ENCODE measurements at regions not wholly inside any gene's neighbourhood (a gene's known extent, or its start where the extent isn't known, plus 50 kb on each side); places are given as distances from the start of the nearest gene placed in this dataset.

DNA sequence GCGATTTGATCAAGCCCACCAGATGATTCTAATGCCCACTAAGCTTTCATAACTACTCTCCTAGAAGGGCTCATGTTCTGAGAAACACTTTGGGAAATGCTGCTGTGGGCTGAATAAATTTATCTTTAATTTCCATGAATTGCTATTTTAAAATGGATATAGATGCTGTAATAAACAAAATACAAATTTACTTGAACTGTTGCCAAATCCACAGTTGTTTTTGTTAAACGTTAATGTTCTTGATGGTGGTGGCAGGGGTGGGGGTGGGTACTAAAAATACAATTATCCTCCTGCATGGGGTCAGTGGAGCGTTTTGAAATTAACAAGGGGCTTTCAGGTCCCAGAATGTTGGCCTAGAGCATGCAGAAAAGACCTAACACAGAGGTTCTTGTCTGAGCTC lies 244.7 kb upstream of the POU3F1 start:
- TF ChIP-seq, protein P1, sequence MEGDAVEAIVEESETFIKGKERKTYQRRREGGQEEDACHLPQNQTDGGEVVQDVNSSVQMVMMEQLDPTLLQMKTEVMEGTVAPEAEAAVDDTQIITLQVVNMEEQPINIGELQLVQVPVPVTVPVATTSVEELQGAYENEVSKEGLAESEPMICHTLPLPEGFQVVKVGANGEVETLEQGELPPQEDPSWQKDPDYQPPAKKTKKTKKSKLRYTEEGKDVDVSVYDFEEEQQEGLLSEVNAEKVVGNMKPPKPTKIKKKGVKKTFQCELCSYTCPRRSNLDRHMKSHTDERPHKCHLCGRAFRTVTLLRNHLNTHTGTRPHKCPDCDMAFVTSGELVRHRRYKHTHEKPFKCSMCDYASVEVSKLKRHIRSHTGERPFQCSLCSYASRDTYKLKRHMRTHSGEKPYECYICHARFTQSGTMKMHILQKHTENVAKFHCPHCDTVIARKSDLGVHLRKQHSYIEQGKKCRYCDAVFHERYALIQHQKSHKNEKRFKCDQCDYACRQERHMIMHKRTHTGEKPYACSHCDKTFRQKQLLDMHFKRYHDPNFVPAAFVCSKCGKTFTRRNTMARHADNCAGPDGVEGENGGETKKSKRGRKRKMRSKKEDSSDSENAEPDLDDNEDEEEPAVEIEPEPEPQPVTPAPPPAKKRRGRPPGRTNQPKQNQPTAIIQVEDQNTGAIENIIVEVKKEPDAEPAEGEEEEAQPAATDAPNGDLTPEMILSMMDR (IDR thresholded peaks at IDR 0.05): no peak
- ATAC-seq (ENCODE audit: insufficient number of reproducible peaks, low FRiP score, low read depth) (no peak), DNase-seq (ENCODE audit: low spot score) (no peak)

DNA sequence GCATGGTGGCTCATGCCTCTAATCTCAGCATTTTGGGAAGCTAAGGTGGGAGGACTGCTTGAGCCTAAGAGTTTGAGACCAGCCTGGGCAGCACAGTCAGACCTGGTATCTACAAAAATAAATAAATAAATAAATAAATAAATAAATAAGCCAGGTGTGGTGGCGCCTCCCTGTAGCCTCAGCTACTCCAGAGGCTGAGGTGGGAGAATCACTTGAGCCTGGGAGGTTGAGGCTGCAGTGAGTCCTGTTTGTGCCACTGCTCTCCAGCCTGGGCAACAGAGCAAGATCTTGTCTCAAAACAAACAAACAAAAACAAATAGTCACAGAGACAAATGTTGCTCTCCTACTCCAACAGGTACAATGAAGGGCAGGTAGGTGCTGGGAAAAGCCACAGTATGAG lies 242.4 kb upstream of the POU3F1 start:
- Histone ChIP-seq H3K4me1 (ENCODE audit: control insufficient read depth in 1 of 2, low read depth in 2 of 2) (no peaks in the 10 kb centered on the region), H3K36me3 (no peaks in the 10 kb centered on the region), H3K9me3 (no peaks in the 10 kb centered on the region), H3K4me3 (no peak overlapping the region), H3K27ac (no peak overlapping the region), H3K27me3 (replicated peaks; ENCODE audit: insufficient read depth) (no peaks in the 10 kb centered on the region)
- no peak for DNase-seq (ENCODE audit: low spot score)
- TF ChIP-seq, protein P1 (IDR thresholded peaks at IDR 0.05): no peak
- ATAC-seq (ENCODE audit: insufficient number of reproducible peaks, low FRiP score, low read depth): no peak

More for the DNA sequence above, 244.7 kb upstream of the POU3F1 start:
- H3K9me3 ChIP-seq: no peaks in the 10 kb centered on the region
- no peaks in the 10 kb centered on the region for H3K36me3 ChIP-seq
- no peak overlapping the region for H3K4me3 ChIP-seq
- H3K27ac ChIP-seq: no peak overlapping the region
- H3K27me3 ChIP-seq (replicated peaks; ENCODE audit: insufficient read depth): no peaks in the 10 kb centered on the region
- H3K4me1 ChIP-seq (ENCODE audit: control insufficient read depth in 1 of 2, low read depth in 2 of 2): no peaks in the 10 kb centered on the region

DNA sequence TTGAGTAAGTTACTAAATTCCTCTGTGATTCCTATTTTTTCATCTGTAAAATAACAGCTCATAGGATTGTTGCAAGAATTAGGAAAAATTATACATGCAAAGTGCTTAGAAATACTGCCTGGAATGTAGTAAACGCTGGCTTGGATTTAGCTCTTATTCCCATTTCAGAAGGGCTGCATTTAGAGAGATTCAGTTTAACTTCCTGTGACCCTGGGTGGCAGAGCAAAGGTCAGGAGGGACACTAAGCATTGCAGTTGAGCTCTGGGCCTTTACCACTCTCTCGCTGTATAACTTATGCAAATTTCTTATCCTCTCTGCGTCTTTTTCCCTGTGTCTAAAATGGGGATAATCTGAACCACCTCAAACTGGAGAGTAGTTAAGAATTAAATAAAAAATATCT lies 241.0 kb upstream of the POU3F1 start:
- Histone ChIP-seq H3K9me3 (no peaks in the 10 kb centered on the region), H3K27me3 (replicated peaks; ENCODE audit: insufficient read depth) (no peaks in the 10 kb centered on the region), H3K27ac (no peak overlapping the region), H3K4me1 (ENCODE audit: control insufficient read depth in 1 of 2, low read depth in 2 of 2) (no peaks in the 10 kb centered on the region), H3K4me3 (no peak overlapping the region), H3K36me3 (no peaks in the 10 kb centered on the region)
- TF ChIP-seq, protein P1 (IDR thresholded peaks at IDR 0.05): no peak
- ATAC-seq (ENCODE audit: insufficient number of reproducible peaks, low FRiP score, low read depth) (no peak), DNase-seq (ENCODE audit: low spot score) (no peak)

DNA sequence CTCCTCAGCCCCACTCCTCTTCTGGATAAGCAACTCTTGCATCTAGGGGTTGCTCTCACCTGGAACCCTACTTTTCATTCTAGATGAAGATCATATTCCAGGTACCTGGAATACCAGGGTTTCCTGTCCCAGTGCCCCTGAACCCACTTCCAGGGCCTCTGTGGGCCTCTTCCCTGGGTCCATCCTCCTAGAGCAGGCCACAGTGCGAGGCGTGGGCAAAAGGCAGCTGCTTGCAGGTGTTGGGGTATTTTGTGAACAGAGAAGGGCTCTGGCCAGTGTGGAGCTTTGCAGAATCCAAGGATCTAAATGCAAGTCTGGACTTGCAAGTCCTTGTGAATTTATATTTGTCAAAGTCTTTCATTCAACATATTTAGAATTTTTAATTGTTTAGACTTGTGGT lies 240.4 kb upstream of the POU3F1 start:
- ATAC-seq (ENCODE audit: insufficient number of reproducible peaks, low FRiP score, low read depth) (no peak), DNase-seq (ENCODE audit: low spot score) (no peak)
- Histone ChIP-seq H3K4me3 (no peak overlapping the region), H3K27ac (no peak overlapping the region), H3K27me3 (replicated peaks; ENCODE audit: insufficient read depth) (no peaks in the 10 kb centered on the region), H3K4me1 (ENCODE audit: control insufficient read depth in 1 of 2, low read depth in 2 of 2) (no peaks in the 10 kb centered on the region), H3K9me3 (no peaks in the 10 kb centered on the region), H3K36me3 (no peaks in the 10 kb centered on the region)
- TF ChIP-seq, protein P1 (IDR thresholded peaks at IDR 0.05): no peak

DNA sequence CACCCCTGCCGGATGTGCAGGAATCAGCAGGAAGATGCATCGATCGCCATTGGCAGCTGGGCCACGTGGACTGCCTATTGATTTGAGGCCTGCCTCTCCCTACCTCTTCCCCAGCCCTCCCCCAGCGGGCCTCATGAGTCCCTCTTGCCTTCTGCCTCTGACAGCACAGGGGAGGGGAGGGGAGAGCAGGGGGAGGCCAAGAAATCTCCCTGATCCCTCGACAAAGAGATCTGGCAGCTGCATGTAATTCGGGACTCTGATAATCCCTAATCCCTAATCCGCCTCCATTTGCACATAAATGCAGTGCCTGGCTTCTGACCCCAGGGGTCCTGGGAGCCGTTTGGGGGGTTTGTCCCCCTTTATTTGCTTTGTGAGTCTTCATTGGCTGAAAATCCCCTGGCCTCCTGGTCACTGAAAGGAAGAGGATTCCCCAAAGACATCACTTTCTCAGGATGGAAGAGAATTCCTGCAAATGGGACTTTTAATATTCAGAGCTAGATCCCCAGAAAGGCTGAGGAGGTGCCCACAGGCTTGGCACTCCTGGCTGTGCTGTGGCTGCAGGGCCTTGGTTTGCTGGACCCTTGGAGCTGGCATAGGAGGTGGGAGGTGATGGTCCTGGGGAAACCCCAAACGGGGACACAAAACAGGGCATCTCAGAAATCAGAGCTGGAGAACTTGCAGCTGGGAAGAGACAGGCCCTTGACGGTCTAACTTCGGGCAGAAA lies 239.4 kb upstream of the POU3F1 start:
- Histone ChIP-seq H3K36me3 (no peaks in the 10 kb centered on the region), H3K27me3 (replicated peaks; ENCODE audit: insufficient read depth) (no peaks in the 10 kb centered on the region), H3K4me1 (ENCODE audit: control insufficient read depth in 1 of 2, low read depth in 2 of 2) (no peaks in the 10 kb centered on the region), H3K9me3 (no peaks in the 10 kb centered on the region), H3K4me3 (no peak overlapping the region), H3K27ac (no peak overlapping the region)
- ATAC-seq (ENCODE audit: insufficient number of reproducible peaks, low FRiP score, low read depth) (no peak), DNase-seq (ENCODE audit: low spot score) (no peak)
- TF ChIP-seq, protein P1 (IDR thresholded peaks at IDR 0.05): no peak

Data from thoracic aorta (tissue), 2 donors.